Lung (tissue), 11 donors: ENCODE measurements at regions not wholly inside any gene's neighbourhood (a gene's known extent, or its start where the extent isn't known, plus 50 kb on each side); places are given as distances from the start of the nearest gene placed in this dataset.

Source experiments
- ATAC-seq: fragments of 200-7000 bp; cut with Tn5 transposase; one replicate; pipeline ENCODE4 v1.9.1; 2020; ENCODE audit warnings: moderate number of reproducible peaks; ENCODE audit not compliant: insufficient read depth, low FRiP score
- DNase-seq, 3 donors: peaks; one replicate each; pipeline ENCODE4 v3.0.0-alpha.2; 2013 to 2017
- H3K27ac ChIP-seq, 2 donors: one replicate each; pipeline ENCODE4 v1.5.1; 2013; ENCODE audit warnings: mild to moderate bottlenecking in 2 of 2, moderate library complexity in 2 of 2, control low read depth in 1 of 2, inconsistent platforms in 1 of 2, low read depth in 1 of 2, low read length in 1 of 2
- H3K27me3 ChIP-seq, 3 donors: one replicate each; pipeline ENCODE4 v1.5.1; 2013; ENCODE audit warnings: low read length in 2 of 3; ENCODE audit not compliant: control insufficient read depth in 3 of 3, insufficient read depth in 3 of 3
- H3K36me3 ChIP-seq, 4 donors: one replicate each; pipeline ENCODE4 v1.5.1; 2013; ENCODE audit warnings: low read length in 4 of 4, mild to moderate bottlenecking in 1 of 4, moderate library complexity in 1 of 4; ENCODE audit not compliant: control insufficient read depth in 4 of 4, insufficient read depth in 4 of 4
- H3K4me1 ChIP-seq, 5 donors: one replicate each; pipeline ENCODE4 v1.5.1; 2013; ENCODE audit warnings: low read length in 5 of 5, mild to moderate bottlenecking in 2 of 5, moderate library complexity in 1 of 5; ENCODE audit not compliant: control insufficient read depth in 5 of 5, insufficient read depth in 5 of 5
- H3K4me3 ChIP-seq: one replicate; pipeline ENCODE4 v1.5.1; 2013; ENCODE audit warnings: mild to moderate bottlenecking, control low read depth, moderate library complexity
- H3K9ac ChIP-seq, 2 donors: one replicate each; pipeline ENCODE4 v1.5.1; 2013; ENCODE audit warnings: low read length in 2 of 2, control low read depth in 1 of 2; ENCODE audit not compliant: insufficient read depth in 1 of 2
- H3K9me3 ChIP-seq, 4 donors: one replicate each; pipeline ENCODE4 v1.5.1; 2013; ENCODE audit warnings: low read length in 3 of 4, mild to moderate bottlenecking in 1 of 4, moderate library complexity in 1 of 4; ENCODE audit not compliant: control insufficient read depth in 4 of 4, insufficient read depth in 3 of 4
- WGBS, 2 donors: extraction: QIAGEN DNeasy Blood & Tissue Kit; methylation state at CpG; one replicate each; pipeline ENCODE4 v1.1.7; 2013; 5-methylcytosine and 5-hydroxymethylcytosine counted together
- TF ChIP-seq, protein P1 (sequence below): IDR thresholded peaks from 2 replicates; pipeline ENCODE4 v1.5.1; 2012; ENCODE audit warnings: mild to moderate bottlenecking; ENCODE audit errors: control extremely low read depth, extremely low read depth
- donor health status: control.
- donor health status: control.
- donor health status: Bipolar disorder and iron deficiency.
- donor health status: healthy.
- donor health status: DM: yes; HTN: yes; CAD: no.

DNA sequence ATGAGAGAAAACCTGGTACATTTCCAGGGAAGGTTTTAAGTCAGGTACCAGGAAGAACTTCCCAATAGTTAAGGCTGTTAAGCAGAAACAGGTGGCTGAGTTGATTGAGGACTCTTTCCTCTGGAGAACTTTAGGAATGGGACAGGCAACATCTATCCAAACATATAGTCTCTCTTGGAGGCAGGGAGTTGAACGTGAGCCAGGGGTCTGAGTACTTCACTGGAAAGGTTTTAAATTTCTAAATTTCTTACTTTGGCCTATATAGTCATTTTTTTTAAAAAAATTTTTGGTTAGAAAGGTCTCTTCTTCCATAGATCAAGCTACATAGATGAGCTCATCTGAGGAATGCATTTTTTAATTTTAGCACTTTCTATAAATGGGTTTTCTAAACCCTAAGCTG is 261.4 kb upstream of the TCF4 start:
- Histone ChIP-seq H3K36me3 (no peaks in the 10 kb centered on the region), H3K27ac (no peak overlapping the region), H3K9me3 (peaks cover 0 to 4% (median 0%) of the 10 kb centered on the region in 4 donors), H3K4me1 (no peaks in the 10 kb centered on the region), H3K4me3 (no peak overlapping the region), H3K27me3 (no peaks in the 10 kb centered on the region), H3K9ac (no peak overlapping the region)
- ATAC-seq (no peak), DNase-seq (no peak)
- TF ChIP-seq, protein P1, sequence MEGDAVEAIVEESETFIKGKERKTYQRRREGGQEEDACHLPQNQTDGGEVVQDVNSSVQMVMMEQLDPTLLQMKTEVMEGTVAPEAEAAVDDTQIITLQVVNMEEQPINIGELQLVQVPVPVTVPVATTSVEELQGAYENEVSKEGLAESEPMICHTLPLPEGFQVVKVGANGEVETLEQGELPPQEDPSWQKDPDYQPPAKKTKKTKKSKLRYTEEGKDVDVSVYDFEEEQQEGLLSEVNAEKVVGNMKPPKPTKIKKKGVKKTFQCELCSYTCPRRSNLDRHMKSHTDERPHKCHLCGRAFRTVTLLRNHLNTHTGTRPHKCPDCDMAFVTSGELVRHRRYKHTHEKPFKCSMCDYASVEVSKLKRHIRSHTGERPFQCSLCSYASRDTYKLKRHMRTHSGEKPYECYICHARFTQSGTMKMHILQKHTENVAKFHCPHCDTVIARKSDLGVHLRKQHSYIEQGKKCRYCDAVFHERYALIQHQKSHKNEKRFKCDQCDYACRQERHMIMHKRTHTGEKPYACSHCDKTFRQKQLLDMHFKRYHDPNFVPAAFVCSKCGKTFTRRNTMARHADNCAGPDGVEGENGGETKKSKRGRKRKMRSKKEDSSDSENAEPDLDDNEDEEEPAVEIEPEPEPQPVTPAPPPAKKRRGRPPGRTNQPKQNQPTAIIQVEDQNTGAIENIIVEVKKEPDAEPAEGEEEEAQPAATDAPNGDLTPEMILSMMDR, result no peak
- WGBS, 2 donors, result 75 to 91% methylated on average over 1 of the region's 1 CpG

DNA sequence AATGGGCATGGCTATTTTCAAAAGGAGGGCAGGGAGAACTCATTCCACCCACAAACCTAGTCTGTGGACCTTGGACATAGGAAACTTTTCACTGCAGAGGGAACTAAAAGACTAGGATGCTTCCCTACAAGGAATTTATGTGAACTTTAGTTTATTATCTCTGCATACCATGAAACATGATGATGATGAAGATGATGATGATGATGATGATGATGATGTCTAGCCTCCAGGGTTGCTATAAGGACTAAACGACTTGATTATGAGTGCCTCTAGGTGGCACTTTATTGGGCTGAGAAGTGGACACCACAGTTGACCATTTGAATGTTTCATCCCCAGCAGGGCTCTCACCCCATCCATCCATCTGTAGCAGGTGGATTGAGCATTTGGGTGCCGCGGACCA is 260.0 kb upstream of the TCF4 start:
- no peak overlapping the region for H3K9ac ChIP-seq
- no peaks in the 10 kb centered on the region for H3K36me3 ChIP-seq
- no peak for ATAC-seq
- no peaks in the 10 kb centered on the region for H3K27me3 ChIP-seq
- TF ChIP-seq, protein P1, result no peak
- no peak overlapping the region for H3K4me3 ChIP-seq
- no peak for DNase-seq
- H3K27ac ChIP-seq, result no peak overlapping the region
- peaks cover 0 to 4% (median 0%) of the 10 kb centered on the region in 4 donors for H3K9me3 ChIP-seq
- 74 to 98% methylated on average over 3 of the region's 3 CpGs for WGBS, 2 donors
- no peaks in the 10 kb centered on the region for H3K4me1 ChIP-seq

DNA sequence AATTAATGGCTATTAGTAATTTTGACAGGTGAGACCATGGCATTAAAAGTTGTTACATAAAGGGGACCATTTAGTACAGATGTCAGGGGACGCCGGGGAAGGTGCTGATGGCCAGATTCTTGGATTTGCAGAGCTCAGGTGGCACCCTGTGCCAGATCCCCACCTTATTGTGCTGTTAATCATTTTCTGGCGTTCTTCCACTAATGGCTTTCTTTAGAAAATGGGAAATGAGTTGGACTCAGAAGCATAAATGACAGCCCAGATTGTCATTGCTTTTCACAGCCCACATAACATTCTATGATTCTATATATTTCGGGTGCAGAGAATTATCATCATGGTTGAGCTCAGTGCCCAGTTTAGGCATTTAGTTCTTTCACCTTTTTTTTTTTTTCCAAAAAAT is 257.2 kb upstream of the TCF4 start:
- H3K36me3 ChIP-seq, result no peaks in the 10 kb centered on the region
- no peak for DNase-seq
- H3K9ac ChIP-seq, result no peak overlapping the region
- peaks cover 0 to 4% (median 3%) of the 10 kb centered on the region in 4 donors for H3K9me3 ChIP-seq
- H3K4me1 ChIP-seq, result no peaks in the 10 kb centered on the region
- no peaks in the 10 kb centered on the region for H3K27me3 ChIP-seq
- no peak overlapping the region for H3K27ac ChIP-seq
- ATAC-seq, result no peak
- WGBS, 2 donors, result 86 to 93% methylated on average over 4 of the region's 4 CpGs
- no peak overlapping the region for H3K4me3 ChIP-seq
- TF ChIP-seq, protein P1, result no peak

DNA sequence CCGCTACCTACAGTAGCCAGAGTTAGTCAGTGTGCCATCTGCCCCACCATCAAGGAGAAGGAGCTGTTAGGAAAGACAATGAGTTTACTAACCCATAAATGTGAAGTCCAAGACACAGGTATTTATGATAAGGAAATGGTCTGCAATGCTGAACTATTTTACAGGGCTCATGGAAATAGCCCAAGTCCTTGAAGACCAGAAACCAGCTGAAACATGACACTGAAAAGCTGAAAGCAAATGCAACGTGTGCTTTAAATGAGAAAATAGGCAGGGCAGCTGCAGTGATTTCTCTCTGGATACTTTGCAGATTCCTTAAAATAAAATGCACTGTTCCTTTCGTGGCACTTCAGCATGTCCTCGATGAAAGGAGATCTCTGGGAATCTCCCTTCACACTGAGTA is 256.4 kb upstream of the TCF4 start:
- Histone ChIP-seq H3K4me1 (no peaks in the 10 kb centered on the region), H3K27ac (no peak overlapping the region), H3K9ac (no peak overlapping the region), H3K9me3 (peaks cover 0 to 6% (median 3%) of the 10 kb centered on the region in 4 donors), H3K36me3 (no peaks in the 10 kb centered on the region), H3K4me3 (no peak overlapping the region), H3K27me3 (no peaks in the 10 kb centered on the region)
- peak in 1 of 3 donors; percentile 25 for DNase-seq
- 62 to 81% methylated on average over 4 of the region's 4 CpGs for WGBS, 2 donors
- ATAC-seq, result no peak
- TF ChIP-seq, protein P1, result no peak
